GM12878 (cell line): ENCODE measurements at regions not wholly inside any gene's neighbourhood (a gene's known extent, or its start where the extent isn't known, plus 50 kb on each side); places are given as distances from the start of the nearest gene placed in this dataset.

Source experiments
- ATAC-seq: fragments of 200-7000 bp; cut with Tn5 transposase; 3 replicates; pipeline ENCODE4 v1.9.1; 2020; ENCODE audit warnings: mild to moderate bottlenecking, moderate library complexity
- BruUV-seq: library from RNA; stranded (reverse); fragments of 400-500 nt; replicated peaks from 2 replicates; lab custom pipeline; 2021; lab: Mats Ljungman, UMichigan
- CTCF ChIA-PET: fragments of 300-600 bp; sonication (Branson Sonifier 250); formaldehyde crosslinking; extraction: SDS; loops from one replicate; lab custom pipeline; 2021; ENCODE audit warnings: inconsistent platforms; lab: Yijun Ruan, JAX
- POLR2A ChIA-PET: fragments of 350-600 bp; formaldehyde crosslinking; extraction: SDS; loops from one replicate; lab custom pipeline; 2021; ENCODE audit warnings: inconsistent platforms; lab: Charles Lee
- RAD21 ChIA-PET: fragments of 300-600 bp; sonication (Branson Sonifier 250); formaldehyde crosslinking; loops from one replicate; lab custom pipeline; 2023; ENCODE audit warnings: antibody characterized with exemption; ENCODE audit not compliant: unreplicated experiment; lab: Charles Lee
- SMC1A ChIA-PET: fragments of 300-600 bp; sonication (Branson Sonifier 250); formaldehyde crosslinking; loops from one replicate; lab custom pipeline; 2023; ENCODE audit not compliant: unreplicated experiment, uncharacterized antibody; lab: Charles Lee
- DNase-seq: peaks from one replicate; pipeline ENCODE4 v3.0.0-alpha.2; 2011; ENCODE audit warnings: low read depth, low spot score
- FAIRE-seq: peaks from 3 replicates; lab custom pipeline; 2011; peaks lifted over from hg19 to GRCh38; lab: Jason Lieb, UNC
- H2AFZ ChIP-seq: 2 replicates; pipeline ENCODE4 v1.6.0; 2011; ENCODE audit warnings: low read depth, low read length, control low read depth; ENCODE audit not compliant: control insufficient read depth
- H3K27ac ChIP-seq: 2 replicates; pipeline ENCODE4 v1.5.1; 2011; ENCODE audit warnings: control low read depth; ENCODE audit not compliant: control insufficient read depth, insufficient read depth
- H3K27me3 ChIP-seq, 2 experiments: replicated peaks in 1 of 2; 2 replicates each; pipeline versions ENCODE4 v1.6.0 to v1.6.1; 2011; ENCODE audit warnings: low read length in 1 of 2; ENCODE audit not compliant: control insufficient read depth in 2 of 2, insufficient read depth in 2 of 2
- H3K36me3 ChIP-seq, 2 experiments: 2 replicates each; pipeline ENCODE4 v1.5.1; 2011; ENCODE audit warnings: low read length in 1 of 2; ENCODE audit not compliant: control insufficient read depth in 2 of 2, insufficient read depth in 2 of 2
- H3K4me1 ChIP-seq: 2 replicates; pipeline ENCODE4 v1.6.1; 2011; ENCODE audit warnings: mild to moderate bottlenecking, low read length, moderate library complexity, mixed read lengths; ENCODE audit not compliant: control insufficient read depth, insufficient read depth
- H3K4me2 ChIP-seq: 2 replicates; pipeline ENCODE4 v1.6.0; 2011; ENCODE audit warnings: control low read depth; ENCODE audit not compliant: control insufficient read depth, insufficient read depth
- H3K4me3 ChIP-seq: fragments of 200-600 bp; sonication (generic); 2 replicates; pipeline ENCODE4 v1.5.1; 2016
- H3K79me2 ChIP-seq: 2 replicates; pipeline ENCODE4 v1.6.0; 2011; ENCODE audit warnings: low read length; ENCODE audit not compliant: control insufficient read depth, insufficient read depth
- H3K9ac ChIP-seq: 2 replicates; pipeline ENCODE4 v1.8.0; 2011; ENCODE audit warnings: low read length, control low read depth, mixed read lengths; ENCODE audit not compliant: control insufficient read depth, insufficient read depth
- H3K9me3 ChIP-seq: replicated peaks from 3 replicates; pipeline ENCODE4 v1.5.1; 2011; ENCODE audit warnings: mild to moderate bottlenecking, low read length; ENCODE audit not compliant: control insufficient read depth, insufficient read depth
- H4K20me1 ChIP-seq: 2 replicates; pipeline ENCODE4 v1.6.0; 2011; ENCODE audit not compliant: control insufficient read depth, insufficient read depth
- BMI1 ChIP-seq: fragments of 450-650 bp; IDR thresholded peaks from 2 replicates; pipeline ENCODE4 v1.6.1; 2016; ENCODE audit warnings: mild to moderate bottlenecking, moderate library complexity, borderline replicate concordance
- MYB ChIP-seq: fragments of 150-350 bp; IDR thresholded peaks from 2 replicates; pipeline ENCODE4 v1.6.1; 2014; ENCODE audit warnings: mild to moderate bottlenecking, low read depth, low read length, borderline replicate concordance
- WGBS: methylation state at CpG from one replicate; pipeline ENCODE4 v1.1.6; 2016; ENCODE audit warnings: low lambda C conversion rate; ENCODE audit not compliant: insufficient replicate concordance, insufficient coverage; ENCODE audit errors: missing lambda C conversion rate; 5-methylcytosine and 5-hydroxymethylcytosine counted together
- in situ Hi-C: fragments of 300-500 bp; cut with MboI; formaldehyde crosslinking; loops from 9 replicates; pipeline ENCODE4 v1.14.3; 2018; ENCODE audit warnings: mixed read lengths
- intact Hi-C: fragments of 100-400 bp; cut with micrococcal nuclease; formaldehyde crosslinking; loops from one replicate; pipeline ENCODE4 v1.14.2; 2022; ENCODE audit not compliant: unreplicated experiment
- TF ChIP-seq, protein P1 (sequence below): fragments of 450-650 bp; IDR thresholded peaks from 2 replicates; pipeline ENCODE4 v1.6.1; 2018; ENCODE audit warnings: borderline replicate concordance, mild to moderate bottlenecking; ENCODE audit not compliant: partially characterized antibody

DNA sequence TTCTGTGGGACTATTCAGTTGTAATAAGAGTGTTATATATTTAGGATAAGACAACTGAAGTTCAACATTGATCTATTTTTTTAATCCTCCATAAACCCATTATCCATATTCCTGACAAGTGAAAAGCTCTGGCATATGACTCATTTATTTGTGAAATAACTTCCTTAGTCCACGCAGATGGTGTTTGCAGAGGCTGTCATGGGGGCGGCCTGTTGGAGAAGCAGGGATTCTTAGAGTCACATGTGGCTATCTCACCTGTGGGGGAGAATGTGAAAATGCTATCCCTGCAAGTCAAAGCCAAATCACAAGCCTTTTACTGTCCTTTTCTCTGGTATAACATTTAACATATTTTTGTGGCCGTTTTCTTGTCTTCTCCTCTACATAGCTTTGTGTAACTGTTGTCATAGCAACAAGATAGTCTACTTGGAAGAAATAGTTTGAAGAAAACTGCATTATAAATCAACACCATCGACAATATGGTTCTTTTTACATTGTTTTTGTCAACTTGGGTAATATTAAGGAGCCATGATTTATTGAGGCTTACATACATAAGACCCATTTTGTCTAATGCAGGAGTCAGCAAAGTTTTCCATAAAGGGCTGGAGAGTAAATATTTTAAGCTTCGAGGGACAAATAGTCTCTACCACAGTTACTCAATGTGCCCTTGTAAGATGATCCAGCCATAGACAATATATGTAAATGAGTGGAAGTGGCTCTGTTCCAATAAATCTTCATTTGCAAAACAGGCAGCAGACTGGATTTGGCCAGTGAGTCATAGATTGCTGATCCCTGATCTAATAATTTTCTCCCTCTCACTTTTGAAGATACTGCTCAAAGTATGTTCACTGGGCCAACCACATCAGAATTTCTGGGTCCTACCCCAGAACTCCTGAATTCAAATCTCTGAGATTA is 395.0 kb downstream of the DTHD1 start:
- Histone ChIP-seq H3K4me1 (no peaks in the 10 kb centered on the region), H3K4me3 (no peak overlapping the region), H2AFZ (no peak overlapping the region), H4K20me1 (no peaks in the 10 kb centered on the region), H3K9me3 (no peaks in the 10 kb centered on the region), H3K36me3 (no peaks in the 10 kb centered on the region), H3K9ac (no peak overlapping the region), H3K4me2 (no peak overlapping the region), H3K27me3 (no peaks in the 10 kb centered on the region), H3K79me2 (no peaks in the 10 kb centered on the region), H3K27ac (no peak overlapping the region)
- intact Hi-C loops, result no loop called here
- no TSS peak for BruUV-seq
- ChIA-PET RAD21 (no interaction called here), SMC1A (no interaction called here), CTCF (no interaction called here), POLR2A (interaction anchor here (1.4 kb wide), 1 partner anchor 22 kb away, joined by 3 read pairs; no protein-coding TSS in a partner anchor)
- in situ Hi-C loops, result no loop called here
- no peak for FAIRE-seq
- WGBS, result 22% methylated on average over 5 of the region's 5 CpGs
- ATAC-seq, result no peak
- TF ChIP-seq, protein P1, sequence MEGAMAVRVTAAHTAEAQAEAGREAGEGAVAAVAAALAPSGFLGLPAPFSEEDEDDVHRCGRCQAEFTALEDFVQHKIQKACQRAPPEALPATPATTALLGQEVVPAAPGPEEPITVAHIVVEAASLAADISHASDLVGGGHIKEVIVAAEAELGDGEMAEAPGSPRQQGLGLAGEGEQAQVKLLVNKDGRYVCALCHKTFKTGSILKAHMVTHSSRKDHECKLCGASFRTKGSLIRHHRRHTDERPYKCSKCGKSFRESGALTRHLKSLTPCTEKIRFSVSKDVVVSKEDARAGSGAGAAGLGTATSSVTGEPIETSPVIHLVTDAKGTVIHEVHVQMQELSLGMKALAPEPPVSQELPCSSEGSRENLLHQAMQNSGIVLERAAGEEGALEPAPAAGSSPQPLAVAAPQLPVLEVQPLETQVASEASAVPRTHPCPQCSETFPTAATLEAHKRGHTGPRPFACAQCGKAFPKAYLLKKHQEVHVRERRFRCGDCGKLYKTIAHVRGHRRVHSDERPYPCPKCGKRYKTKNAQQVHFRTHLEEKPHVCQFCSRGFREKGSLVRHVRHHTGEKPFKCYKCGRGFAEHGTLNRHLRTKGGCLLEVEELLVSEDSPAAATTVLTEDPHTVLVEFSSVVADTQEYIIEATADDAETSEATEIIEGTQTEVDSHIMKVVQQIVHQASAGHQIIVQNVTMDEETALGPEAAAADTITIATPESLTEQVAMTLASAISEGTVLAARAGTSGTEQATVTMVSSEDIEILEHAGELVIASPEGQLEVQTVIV, result no peak
- TF ChIP-seq BMI1, result peak; percentile 58; the same call in 1 of the 2 replicates
- DNase-seq, result no peak

DNA sequence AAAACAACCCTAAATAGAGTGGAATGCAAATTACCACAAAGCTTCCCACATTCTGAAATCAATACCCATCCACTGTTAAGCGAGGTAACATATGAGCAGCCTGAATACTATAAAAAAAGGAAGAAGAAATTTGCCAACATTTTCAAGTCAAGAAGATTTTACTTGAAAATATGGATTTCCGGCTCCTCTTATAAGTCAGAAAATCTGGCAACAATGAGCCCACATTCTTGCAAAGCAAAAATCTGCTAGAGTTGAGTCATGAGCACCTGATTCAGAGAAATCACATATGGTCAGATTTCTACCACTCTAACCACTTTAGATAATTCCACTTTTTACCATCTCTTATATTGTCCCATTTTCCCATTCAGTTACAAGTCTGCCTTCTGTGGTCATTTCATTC is 395.7 kb downstream of the DTHD1 start:
- Histone ChIP-seq H3K27ac (no peak overlapping the region), H3K27me3 (no peaks in the 10 kb centered on the region), H4K20me1 (no peaks in the 10 kb centered on the region), H3K4me2 (no peak overlapping the region), H3K4me3 (no peak overlapping the region), H3K4me1 (no peaks in the 10 kb centered on the region), H3K36me3 (no peaks in the 10 kb centered on the region), H2AFZ (no peak overlapping the region), H3K79me2 (no peaks in the 10 kb centered on the region), H3K9me3 (no peaks in the 10 kb centered on the region), H3K9ac (no peak overlapping the region)
- ChIA-PET CTCF (no interaction called here), SMC1A (no interaction called here), POLR2A (interaction anchor here (1.4 kb wide), 1 partner anchor 21 kb away, joined by 3 read pairs; no protein-coding TSS in a partner anchor), RAD21 (no interaction called here)
- intact Hi-C loops (no loop called here), in situ Hi-C loops (no loop called here)
- ATAC-seq, result no peak
- WGBS, result 40% methylated on average over 2 of the region's 2 CpGs
- no peak for DNase-seq
- BruUV-seq, result no TSS peak
- no peak for TF ChIP-seq MYB
- FAIRE-seq, result no peak
